Glomerular visceral epithelial cell (primary cell): ENCODE measurements at regions not wholly inside any gene's neighbourhood (a gene's known extent, or its start where the extent isn't known, plus 50 kb on each side); places are given as distances from the start of the nearest gene placed in this dataset.

Experiments used
- DNase-seq: peaks from one replicate; pipeline ENCODE4 v3.0.0-alpha.2; 2016; ENCODE audit errors: extremely low spot score

- DNase-seq: no peak
Measured at GRCh38 chr6:48169635-48170034, 58.6 kb upstream of the PTCHD4 start.
